ENCODE measurements at regions not wholly inside any gene's neighbourhood (a gene's known extent, or its start where the extent isn't known, plus 50 kb on each side); places are given as distances from the start of the nearest gene placed in this dataset.

GRCh38 chr18:47407736-47408135, 156.3 kb upstream of the SKOR2 start:
- no peak for TF ChIP-seq CTCF (conservative IDR thresholded peaks at IDR 0.05)
- TF ChIP-seq ZFX (IDR thresholded peaks at IDR 0.05): no peak
